ENCODE measurements at regions not wholly inside any gene's neighbourhood (a gene's known extent, or its start where the extent isn't known, plus 50 kb on each side); places are given as distances from the start of the nearest gene placed in this dataset.
A peak's percentile ranks its signal among the peaks of the same experiment; 100 is the strongest.

GRCh38 chr12:88996200-88996788 lies 356.0 kb downstream of the DUSP6 start:
- DNase-seq: no peak
- ATAC-seq: no peak
- intact Hi-C loops (cut with DNase I): loop anchor here (5.0 to 10.0 kb wide), 3 partner anchors 411 to 881 kb away; partner anchors contain the start of gene KITLG (in 1 of the 2)

GRCh38 chr12:88994971-88995370 lies 357.3 kb downstream of the DUSP6 start:
- DNase-seq: no peak
- no peak for ATAC-seq
- intact Hi-C loops (cut with DNase I): loop anchor here (5.0 to 10.0 kb wide), 3 partner anchors 410 to 880 kb away; partner anchors contain the start of gene KITLG (in 1 of the 2)

DNA sequence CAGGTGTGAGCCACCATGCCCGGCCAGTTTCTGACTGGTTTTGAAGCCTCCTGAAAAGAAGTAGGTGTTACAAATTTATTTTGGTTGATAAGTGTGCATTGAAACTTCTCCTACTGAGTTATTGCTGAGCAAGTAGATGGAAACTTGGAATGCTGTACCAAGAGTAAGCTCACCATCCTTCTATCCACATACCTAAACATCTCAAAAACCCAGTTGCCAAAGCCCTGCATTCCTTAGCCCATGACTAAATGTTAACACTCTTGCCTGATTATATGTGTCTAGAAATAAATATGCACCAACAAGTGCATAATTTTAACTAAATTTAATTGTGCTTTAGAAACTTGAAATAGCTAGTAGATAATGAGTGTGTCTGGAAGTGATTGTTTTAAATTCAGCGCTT lies 357.8 kb downstream of the DUSP6 start:
- DNase-seq: no peak
- intact Hi-C loops (cut with DNase I): loop anchor here (10.0 kb wide), 2 partner anchors 410 to 880 kb away; partner anchors contain the start of gene KITLG (in 1 of the 2)
- ATAC-seq: no peak

- ATAC-seq (peak in 1 of 2 donors; percentile 53), DNase-seq (no peak)
- intact Hi-C loops (cut with DNase I): loop anchor here (10.0 kb wide), 2 partner anchors 409 to 879 kb away; partner anchors contain the start of gene KITLG (in 1 of the 2)
Measured at GRCh38 chr12:88993651-88994050, 358.6 kb downstream of the DUSP6 start.

DNA sequence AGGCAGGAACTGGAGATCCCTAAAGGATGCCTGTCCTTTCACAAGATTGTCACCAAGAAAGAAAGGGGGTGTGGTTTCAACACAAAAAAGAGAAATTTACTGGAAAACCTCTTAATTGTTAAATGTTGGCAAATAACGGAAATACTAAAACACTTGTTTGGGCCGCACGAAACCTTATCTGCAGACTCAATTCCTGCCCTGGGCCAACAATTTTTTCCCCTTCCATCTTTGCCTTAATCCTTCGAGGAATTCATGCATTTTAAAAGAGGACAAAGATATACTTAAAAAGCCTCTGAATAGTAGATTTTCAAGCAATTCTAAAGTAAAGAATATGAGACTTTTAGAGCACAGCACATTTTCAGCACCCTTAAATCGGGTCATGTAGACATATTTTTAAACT lies 366.2 kb downstream of the DUSP6 start:
- intact Hi-C loops (cut with DNase I): no loop called here
- DNase-seq (no peak), ATAC-seq (no peak)

GRCh38 chr12:88985631-88986030 lies 366.7 kb downstream of the DUSP6 start:
- ATAC-seq: no peak
- intact Hi-C loops (cut with DNase I): no loop called here

DNA sequence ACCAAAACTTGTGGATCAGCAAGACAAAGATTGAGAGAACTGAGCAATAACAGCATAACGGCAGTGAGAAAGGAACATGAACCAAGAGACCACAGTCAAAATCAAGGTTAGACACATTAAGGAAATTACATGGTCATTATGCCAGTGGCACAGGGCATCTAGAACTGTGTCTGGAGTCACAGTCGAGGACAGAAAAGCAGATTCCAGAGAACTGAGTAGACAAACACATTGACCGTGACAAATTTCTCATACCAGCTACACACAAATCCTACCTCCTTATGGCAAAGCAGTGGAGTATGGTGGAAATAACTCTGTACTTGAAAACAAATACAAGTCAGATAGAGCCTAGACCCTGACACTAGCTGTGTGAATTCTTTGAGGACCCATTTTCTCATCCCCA lies 367.3 kb downstream of the DUSP6 start:
- intact Hi-C loops (cut with DNase I): no loop called here
- no peak for DNase-seq
- ATAC-seq: no peak

More at GRCh38 chr12:88985631-88986030, 366.7 kb downstream of the DUSP6 start:
- DNase-seq: no peak

GRCh38 chr12:88982694-88983093 lies 369.6 kb downstream of the DUSP6 start:
- ATAC-seq: no peak
- no peak for DNase-seq
- intact Hi-C loops (cut with DNase I): no loop called here

- no peak for ATAC-seq
- intact Hi-C loops (cut with DNase I): no loop called here
- DNase-seq: no peak
Measured at GRCh38 chr12:88977115-88977514, 375.2 kb downstream of the DUSP6 start.

GRCh38 chr12:88973998-88974397 lies 378.3 kb downstream of the DUSP6 start:
- intact Hi-C loops (cut with DNase I): no loop called here
- ATAC-seq (no peak), DNase-seq (no peak)

GRCh38 chr12:88970740-88971139 lies 381.6 kb downstream of the DUSP6 start:
- ATAC-seq (no peak), DNase-seq (no peak)
- intact Hi-C loops (cut with DNase I): no loop called here

DNA sequence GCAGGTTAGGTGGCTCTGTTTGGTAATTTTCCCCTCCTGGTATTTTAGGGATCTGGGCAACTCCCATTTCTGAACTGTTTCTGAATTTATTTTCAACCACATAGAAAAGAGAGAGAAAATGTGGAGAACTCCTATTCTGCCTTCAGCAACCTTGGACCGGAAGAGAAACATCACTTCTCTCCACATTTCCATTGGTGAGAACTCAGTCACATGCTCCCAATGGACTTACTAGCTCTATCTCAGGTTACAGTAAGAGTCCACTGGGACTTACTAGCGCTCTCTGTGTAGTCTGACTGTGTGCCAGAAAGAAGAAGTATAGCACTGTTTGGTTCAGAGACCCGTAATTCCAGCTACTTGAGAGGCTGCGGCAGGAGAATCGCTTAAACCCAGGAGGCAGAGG lies 383.2 kb downstream of the DUSP6 start:
- intact Hi-C loops (cut with DNase I): no loop called here
- ATAC-seq: no peak

GRCh38 chr12:88960213-88960878 lies 380.1 kb upstream of the KITLG start:
- ATAC-seq: peak; percentile 82 to 87
- intact Hi-C loops (cut with DNase I): no loop called here
- no peak for DNase-seq

More for the DNA sequence above, 383.2 kb downstream of the DUSP6 start:
- DNase-seq: no peak

DNA sequence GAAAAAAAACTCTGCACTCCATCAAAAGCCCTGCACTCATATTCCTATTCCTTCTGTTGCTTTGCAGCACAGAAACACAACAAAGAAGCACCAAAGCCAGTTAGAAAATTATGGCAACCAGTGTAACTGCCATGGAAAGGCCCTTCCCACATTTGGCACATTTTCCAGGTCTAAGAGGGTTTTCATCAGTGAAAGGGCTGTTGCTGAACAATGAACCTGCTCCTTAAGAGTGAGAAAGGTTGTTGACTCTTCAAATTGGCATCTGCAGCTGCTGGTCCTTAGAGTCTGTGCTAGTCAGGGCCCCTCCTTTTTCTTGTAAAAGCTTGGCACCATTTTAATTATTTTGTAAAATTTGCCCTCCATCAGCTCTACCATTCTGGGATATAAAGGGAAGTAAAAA lies 378.7 kb upstream of the KITLG start:
- ATAC-seq: no peak
- intact Hi-C loops (cut with DNase I): no loop called here
- no peak for DNase-seq

DNA sequence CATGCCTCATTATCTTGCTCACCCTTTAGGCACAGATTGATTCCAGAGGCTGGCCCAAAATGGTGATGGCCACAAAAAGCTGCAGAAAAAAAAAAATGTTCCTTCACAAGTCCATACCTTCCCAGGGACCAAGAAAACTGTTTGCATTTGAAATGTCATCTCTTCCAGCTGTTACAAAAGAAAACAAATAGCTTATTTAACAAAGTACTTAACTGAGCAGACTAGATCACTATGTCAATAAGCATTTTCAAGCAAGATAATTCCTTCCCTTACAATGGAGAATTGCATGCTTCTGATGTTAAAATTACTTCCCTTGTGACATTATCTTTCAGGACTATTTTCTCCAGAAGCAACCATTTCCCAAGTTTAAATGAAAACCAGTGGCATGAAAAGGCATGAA lies 377.9 kb upstream of the KITLG start:
- ATAC-seq: no peak
- no peak for DNase-seq
- intact Hi-C loops (cut with DNase I): no loop called here

DNA sequence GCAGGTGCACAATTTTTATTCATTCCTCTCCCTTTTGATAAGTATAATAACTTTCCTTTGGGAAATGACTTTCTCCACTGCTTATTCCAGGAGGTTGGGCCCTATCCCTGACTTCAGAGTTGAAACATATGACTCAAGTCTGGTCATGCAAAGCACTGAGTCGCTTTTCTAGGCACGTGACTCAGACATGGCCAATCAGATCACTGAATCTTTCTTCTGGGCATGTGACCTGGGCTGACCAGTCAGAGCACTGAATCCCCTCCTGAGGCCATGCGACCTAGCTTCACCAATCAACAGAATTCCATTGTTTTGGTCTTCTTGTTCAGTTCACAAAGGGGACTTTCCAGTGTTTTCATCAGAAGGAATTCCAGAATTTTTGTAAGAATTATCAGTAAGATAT lies 377.1 kb upstream of the KITLG start:
- intact Hi-C loops (cut with DNase I): no loop called here
- ATAC-seq: no peak
- DNase-seq: no peak

- ATAC-seq (no peak), DNase-seq (no peak)
- intact Hi-C loops (cut with DNase I): no loop called here
Measured at GRCh38 chr12:88955531-88955930, 375.3 kb upstream of the KITLG start.

GRCh38 chr12:88953029-88953586 lies 372.8 kb upstream of the KITLG start:
- DNase-seq (no peak), ATAC-seq (no peak)
- intact Hi-C loops (cut with DNase I): no loop called here

DNA sequence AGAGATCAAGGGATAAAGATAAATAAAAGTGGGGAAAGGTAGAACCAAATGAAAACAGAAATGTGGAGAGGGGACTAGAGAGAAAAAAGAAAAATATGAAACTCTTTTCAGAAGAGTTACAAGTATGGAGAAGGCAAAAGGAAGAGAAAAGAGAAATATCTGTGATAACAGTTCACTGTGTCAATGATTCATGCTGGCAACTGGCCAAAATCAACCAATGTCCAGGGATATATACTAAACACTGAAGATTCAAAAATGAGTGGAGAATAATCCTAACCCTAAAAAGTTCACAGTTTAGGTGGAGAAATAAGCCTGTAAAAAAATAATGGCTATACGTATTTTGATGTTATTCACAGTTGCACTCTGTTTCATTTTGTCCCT lies 372.3 kb upstream of the KITLG start:
- DNase-seq (peak; percentile 29), ATAC-seq (peak in 1 of 2 donors; percentile 32)
- intact Hi-C loops (cut with DNase I): no loop called here

DNA sequence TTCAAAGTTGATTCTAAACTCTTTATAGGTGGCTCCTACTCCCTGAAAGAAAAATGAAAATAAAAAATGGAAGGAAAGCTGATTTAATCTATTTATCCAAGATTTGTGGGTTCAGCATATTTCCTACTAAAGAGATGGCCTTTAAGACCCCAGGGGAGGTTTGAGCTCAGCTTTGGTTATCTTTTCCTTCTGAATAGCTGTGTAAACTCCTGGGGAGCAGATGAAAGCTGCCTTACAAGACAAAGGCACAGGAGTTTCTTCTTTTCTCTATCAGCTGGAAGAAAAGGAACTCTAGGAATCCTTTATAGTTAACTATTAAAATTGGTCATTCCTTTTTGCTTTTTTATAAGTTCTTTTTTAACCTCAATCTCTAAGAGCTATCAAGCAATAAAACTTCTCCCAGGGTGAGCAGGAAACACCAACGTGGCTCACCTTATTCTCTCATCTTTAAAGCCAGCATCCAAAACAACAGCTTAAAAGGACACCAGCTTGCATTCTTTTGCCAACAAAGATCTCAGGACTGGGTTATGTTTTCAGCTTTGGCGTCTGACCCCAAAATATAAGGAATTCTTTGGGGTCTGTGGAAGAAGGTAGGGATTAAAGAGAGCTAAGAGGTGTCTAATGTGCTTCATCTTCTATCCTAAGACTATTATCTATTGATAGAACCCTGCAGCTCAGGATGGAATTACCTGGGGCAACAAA lies 371.7 kb upstream of the KITLG start:
- ATAC-seq (no peak), DNase-seq (no peak)
- intact Hi-C loops (cut with DNase I): no loop called here

All from left cardiac atrium (tissue), 4 donors.